Ovary (tissue), 7 donors: ENCODE measurements at regions not wholly inside any gene's neighbourhood (a gene's known extent, or its start where the extent isn't known, plus 50 kb on each side); places are given as distances from the start of the nearest gene placed in this dataset.

Source experiments
- DNase-seq, 5 donors: peaks; one replicate each; pipeline ENCODE4 v3.0.0-alpha.2; 2019 to 2020
- H3K27ac ChIP-seq, 2 donors: fragments of 200-600 bp; one replicate each; pipeline versions ENCODE4 v1.5.1 to v1.8.0; 2019 to 2022
- H3K27me3 ChIP-seq: fragments of 200-600 bp; one replicate; pipeline ENCODE4 v1.8.0; 2022
- H3K36me3 ChIP-seq: fragments of 200-600 bp; sonication (generic); one replicate; pipeline ENCODE4 v1.5.1; 2019
- H3K4me1 ChIP-seq: one replicate; pipeline ENCODE4 v1.8.1; 2013; ENCODE audit warnings: mild to moderate bottlenecking, moderate library complexity; ENCODE audit not compliant: insufficient read depth
- H3K4me3 ChIP-seq: fragments of 200-600 bp; sonication (generic); one replicate; pipeline ENCODE4 v1.5.1; 2017
- H3K9me3 ChIP-seq, 2 donors: fragments of 200-600 bp in 1 of 2; sonication (generic) in 1 of 2; one replicate each; pipeline versions ENCODE4 v1.5.1 to v1.8.1; 2013 to 2019; ENCODE audit warnings: mild to moderate bottlenecking in 1 of 2, moderate library complexity in 1 of 2
- EP300 ChIP-seq: sonication (generic); formaldehyde crosslinking; IDR thresholded peaks from one replicate; pipeline ENCODE4 v1.6.1; 2017; ENCODE audit warnings: antibody characterized with exemption
- POLR2A ChIP-seq: fragments of 450-650 bp; IDR thresholded peaks from one replicate; pipeline ENCODE4 v1.6.1; 2017; ENCODE audit warnings: antibody characterized with exemption, mild to moderate bottlenecking, moderate library complexity
- WGBS, 3 donors: extraction: QIAGEN DNeasy Blood & Tissue Kit in 1 of 3; methylation state at CpG; one replicate each; pipeline versions ENCODE4 v1.1.5 to v1.1.7; 2013 to 2017; 5-methylcytosine and 5-hydroxymethylcytosine counted together
- intact Hi-C, 4 donors: fragments of 100-400 bp; cut with DNase I; formaldehyde crosslinking; loops; one replicate each; pipeline versions ENCODE4 v1.11.0 to v1.15.1; 2022 to 2023
- TF ChIP-seq, protein P1 (sequence below), 3 donors: fragments of 450-650 bp in 2 of 3; fragments of 200-600 bp in 1 of 3; IDR thresholded peaks; one replicate each; pipeline versions ENCODE4 v1.5.1 to v1.8.0; 2016 to 2022; ENCODE audit warnings: antibody characterized with exemption in 3 of 3, mild to moderate bottlenecking in 1 of 3
- donor health status: DM: no; HTN: no; CAD: no; lungs with moderate emphysema.
- donor health status: DM: no; HTN: no; CAD: no.
- donor health status: Bipolar disorder and iron deficiency.
- donor health status: DM: no; HTN: no; CAD: no.
- donor health status: DM: yes; HTN: yes; CAD: no.

DNA sequence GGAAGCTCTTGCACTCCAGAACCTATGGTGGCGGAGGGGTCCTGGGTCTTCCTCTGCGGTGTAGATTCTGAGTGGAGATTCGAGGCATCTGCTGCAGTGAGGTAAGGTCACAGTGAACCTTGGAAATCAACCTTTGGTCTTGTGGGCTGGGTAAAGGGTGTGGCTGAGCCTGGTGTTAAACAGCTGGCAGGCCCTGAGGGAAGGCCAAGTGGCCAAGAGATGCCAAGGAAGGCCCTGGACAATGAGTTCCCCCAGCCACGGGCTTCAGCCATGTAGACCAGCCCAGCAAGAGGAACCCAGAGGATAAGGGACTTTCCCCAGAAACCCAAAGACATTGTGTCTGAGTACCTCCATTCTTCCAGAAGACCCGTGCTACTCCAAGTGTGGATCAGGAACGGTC lies 137.2 kb upstream of the ETS2 start:
- intact Hi-C loops, result no loop called here
- WGBS, 3 donors, result 83 to 87% (median 85%) methylated on average over 6 of the region's 6 CpGs
- no peak overlapping the region for H3K27ac ChIP-seq
- no peaks in the 10 kb centered on the region for H3K9me3 ChIP-seq
- TF ChIP-seq EP300 (no peak), POLR2A (no peak)
- TF ChIP-seq, protein P1, sequence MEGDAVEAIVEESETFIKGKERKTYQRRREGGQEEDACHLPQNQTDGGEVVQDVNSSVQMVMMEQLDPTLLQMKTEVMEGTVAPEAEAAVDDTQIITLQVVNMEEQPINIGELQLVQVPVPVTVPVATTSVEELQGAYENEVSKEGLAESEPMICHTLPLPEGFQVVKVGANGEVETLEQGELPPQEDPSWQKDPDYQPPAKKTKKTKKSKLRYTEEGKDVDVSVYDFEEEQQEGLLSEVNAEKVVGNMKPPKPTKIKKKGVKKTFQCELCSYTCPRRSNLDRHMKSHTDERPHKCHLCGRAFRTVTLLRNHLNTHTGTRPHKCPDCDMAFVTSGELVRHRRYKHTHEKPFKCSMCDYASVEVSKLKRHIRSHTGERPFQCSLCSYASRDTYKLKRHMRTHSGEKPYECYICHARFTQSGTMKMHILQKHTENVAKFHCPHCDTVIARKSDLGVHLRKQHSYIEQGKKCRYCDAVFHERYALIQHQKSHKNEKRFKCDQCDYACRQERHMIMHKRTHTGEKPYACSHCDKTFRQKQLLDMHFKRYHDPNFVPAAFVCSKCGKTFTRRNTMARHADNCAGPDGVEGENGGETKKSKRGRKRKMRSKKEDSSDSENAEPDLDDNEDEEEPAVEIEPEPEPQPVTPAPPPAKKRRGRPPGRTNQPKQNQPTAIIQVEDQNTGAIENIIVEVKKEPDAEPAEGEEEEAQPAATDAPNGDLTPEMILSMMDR (IDR thresholded peaks at IDR 0.05), result no peak
- H3K36me3 ChIP-seq, result no peaks in the 10 kb centered on the region
- no peak for DNase-seq
- H3K4me3 ChIP-seq, result no peak overlapping the region
- peaks cover 3% of the 10 kb centered on the region for H3K4me1 ChIP-seq
- no peaks in the 10 kb centered on the region for H3K27me3 ChIP-seq

DNA sequence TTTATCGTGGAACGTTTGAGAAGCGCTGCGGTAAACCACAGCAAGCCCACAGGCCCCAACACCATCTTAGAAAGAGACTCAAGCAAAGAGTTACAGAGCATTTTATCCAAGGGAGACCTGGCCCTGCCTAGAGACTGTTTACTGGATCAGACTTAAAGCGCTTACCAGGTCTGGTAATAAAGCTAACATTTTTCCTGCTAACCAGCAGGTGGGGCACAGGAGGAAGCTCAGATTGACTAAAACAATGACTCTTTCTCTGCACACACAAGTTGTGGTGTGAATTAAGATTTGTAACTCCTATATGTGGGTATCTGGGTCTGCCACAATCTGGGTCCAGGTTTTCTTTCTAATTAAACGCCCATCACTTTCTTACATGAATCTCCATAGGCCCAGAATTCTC lies 136.5 kb upstream of the ETS2 start:
- 84 to 89% (median 86%) methylated on average over 6 of the region's 6 CpGs for WGBS, 3 donors
- Histone ChIP-seq H3K36me3 (no peaks in the 10 kb centered on the region), H3K27me3 (no peaks in the 10 kb centered on the region), H3K9me3 (no peaks in the 10 kb centered on the region), H3K27ac (no peak overlapping the region), H3K4me3 (no peak overlapping the region), H3K4me1 (peaks cover 3% of the 10 kb centered on the region)
- no peak for DNase-seq
- TF ChIP-seq, protein P1 (IDR thresholded peaks at IDR 0.05), result no peak
- no peak for TF ChIP-seq EP300
- TF ChIP-seq POLR2A, result no peak
- intact Hi-C loops, result no loop called here

DNA sequence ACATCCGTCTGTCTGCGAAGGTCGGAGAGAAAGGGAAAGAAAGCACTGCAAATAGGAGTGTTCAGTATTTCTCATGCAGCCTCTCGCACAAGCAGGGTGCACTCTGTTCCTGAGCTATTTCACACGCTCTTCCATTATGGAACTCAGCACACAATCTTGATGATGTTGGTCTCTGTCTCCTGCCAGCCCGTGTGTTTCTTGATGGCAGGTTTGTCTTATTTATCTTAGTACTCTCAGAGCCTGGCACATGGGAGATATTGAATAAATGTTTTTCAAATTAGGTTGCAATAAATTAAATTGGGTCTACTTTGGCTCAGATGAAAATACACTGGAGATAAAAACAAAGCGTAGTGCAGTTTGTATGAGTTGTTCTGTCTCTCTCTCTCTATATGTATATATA lies 134.9 kb upstream of the ETS2 start:
- no peaks in the 10 kb centered on the region for H3K27me3 ChIP-seq
- intact Hi-C loops, result no loop called here
- H3K4me1 ChIP-seq, result peaks cover 3% of the 10 kb centered on the region
- H3K4me3 ChIP-seq, result no peak overlapping the region
- no peak for DNase-seq
- TF ChIP-seq EP300, result no peak
- TF ChIP-seq, protein P1 (IDR thresholded peaks at IDR 0.05), result no peak
- no peak for TF ChIP-seq POLR2A
- H3K9me3 ChIP-seq, result no peaks in the 10 kb centered on the region
- 88 to 92% (median 89%) methylated on average over 7 of the region's 7 CpGs for WGBS, 3 donors
- no peak overlapping the region for H3K27ac ChIP-seq
- H3K36me3 ChIP-seq, result no peaks in the 10 kb centered on the region

GRCh38 chr21:38671773-38672172 lies 134.0 kb upstream of the ETS2 start:
- no peak overlapping the region for H3K27ac ChIP-seq
- no peaks in the 10 kb centered on the region for H3K9me3 ChIP-seq
- no peak overlapping the region for H3K4me3 ChIP-seq
- WGBS, 3 donors, result 6 to 8% (median 7%) methylated on average over 6 of the region's 6 CpGs
- peaks cover 3% of the 10 kb centered on the region for H3K4me1 ChIP-seq
- H3K36me3 ChIP-seq, result no peaks in the 10 kb centered on the region
- H3K27me3 ChIP-seq, result no peaks in the 10 kb centered on the region
- intact Hi-C loops, result no loop called here
- DNase-seq, result no peak
- TF ChIP-seq POLR2A (no peak), EP300 (no peak)
- TF ChIP-seq, protein P1 (IDR thresholded peaks at IDR 0.05), result no peak
